ENCODE measurements at regions not wholly inside any gene's neighbourhood (a gene's known extent, or its start where the extent isn't known, plus 50 kb on each side); places are given as distances from the start of the nearest gene placed in this dataset.

- Histone ChIP-seq H3K36me3 (ENCODE audit: control insufficient read depth in 2 of 2, insufficient read depth in 1 of 2, low read length in 2 of 2) (no peaks in the 10 kb centered on the region), H3K4me3 (ENCODE audit: low read depth, low read length) (no peak overlapping the region), H3K4me1 (ENCODE audit: control insufficient read depth, insufficient read depth, low read length) (no peaks in the 10 kb centered on the region), H3K9me3 (ENCODE audit: control insufficient read depth, insufficient read depth, low read depth, low read length) (no peaks in the 10 kb centered on the region), H3K27ac (ENCODE audit: extremely low read depth, low read depth, low read length) (no peak overlapping the region)
- POLR2A ChIA-PET: no interaction called here
- TF ChIP-seq BCL11B (tag by site-specific recombination; IDR thresholded peaks at IDR 0.05; ENCODE audit: low read depth) (no peak), GLI4 (tag by site-specific recombination; IDR thresholded peaks at IDR 0.05) (no peak), ZNF211 (tag by site-specific recombination; IDR thresholded peaks at IDR 0.05; ENCODE audit: low read depth) (no peak), ZNF837 (tag by site-specific recombination; IDR thresholded peaks at IDR 0.05) (no peak), ZNF391 (tag by site-specific recombination; IDR thresholded peaks at IDR 0.05; ENCODE audit: borderline replicate concordance, low read depth) (no peak), ZBTB26 (tag by site-specific recombination; optimal IDR thresholded peaks at IDR 0.05) (no peak), ELK4 (IDR thresholded peaks at IDR 0.05; ENCODE audit: borderline replicate concordance, low read depth, low read length) (no peak), ZNF692 (tag by site-specific recombination; IDR thresholded peaks at IDR 0.05) (no peak), ZBTB21 (tag by site-specific recombination; IDR thresholded peaks at IDR 0.05) (no peak), GLIS1 (tag by site-specific recombination; IDR thresholded peaks at IDR 0.05) (no peak), ZNF274 (IDR thresholded peaks at IDR 0.05; ENCODE audit: low read length) (no peak), ZNF274 (tag by site-specific recombination; IDR thresholded peaks at IDR 0.05; ENCODE audit: borderline replicate concordance) (no peak), ZNF785 (tag by site-specific recombination; IDR thresholded peaks at IDR 0.05) (no peak), ZSCAN16 (tag by site-specific recombination; IDR thresholded peaks at IDR 0.05) (no peak)
- CTCF ChIA-PET: no interaction called here
Observed at GRCh38 chr2:14304326-14304725, 328.2 kb upstream of the LRATD1 start.

- Histone ChIP-seq H3K27ac (ENCODE audit: extremely low read depth, low read depth, low read length) (no peak overlapping the region), H3K9me3 (ENCODE audit: control insufficient read depth, insufficient read depth, low read depth, low read length) (no peaks in the 10 kb centered on the region), H3K36me3 (ENCODE audit: control insufficient read depth in 2 of 2, insufficient read depth in 1 of 2, low read length in 2 of 2) (no peaks in the 10 kb centered on the region), H3K4me1 (ENCODE audit: control insufficient read depth, insufficient read depth, low read length) (no peaks in the 10 kb centered on the region), H3K4me3 (ENCODE audit: low read depth, low read length) (no peak overlapping the region)
- ChIA-PET POLR2A (no interaction called here), CTCF (no interaction called here)
- TF ChIP-seq ZNF701 (tag by site-specific recombination; IDR thresholded peaks at IDR 0.05): no peak
- no peak for TF ChIP-seq ZNF223 (tag by site-specific recombination; IDR thresholded peaks at IDR 0.05)
- no peak for TF ChIP-seq RBAK (tag by site-specific recombination; IDR thresholded peaks at IDR 0.05)
- TF ChIP-seq KLF8 (tag by site-specific recombination; IDR thresholded peaks at IDR 0.05): no peak
- no peak for TF ChIP-seq ZIC2 (tag by site-specific recombination; IDR thresholded peaks at IDR 0.05)
- TF ChIP-seq ZNF449 (tag by site-specific recombination; IDR thresholded peaks at IDR 0.05): no peak
- TF ChIP-seq ZNF112 (tag by site-specific recombination; IDR thresholded peaks at IDR 0.05): no peak
- no peak for TF ChIP-seq ZNF610 (tag by site-specific recombination; IDR thresholded peaks at IDR 0.05; ENCODE audit: borderline replicate concordance)
- no peak for TF ChIP-seq SETDB1 (IDR thresholded peaks at IDR 0.05; ENCODE audit: insufficient read length, low read length)
- no peak for TF ChIP-seq ZNF184 (tag by site-specific recombination; IDR thresholded peaks at IDR 0.05)
- TF ChIP-seq KLF10 (tag by site-specific recombination; IDR thresholded peaks at IDR 0.05): no peak
- no peak for TF ChIP-seq ZNF214 (tag by site-specific recombination; IDR thresholded peaks at IDR 0.05; ENCODE audit: borderline replicate concordance)
- no peak for TF ChIP-seq ZSCAN5A (tag by site-specific recombination; IDR thresholded peaks at IDR 0.05)
- TF ChIP-seq ZNF571 (tag by site-specific recombination; IDR thresholded peaks at IDR 0.05): no peak
Observed at GRCh38 chr2:14306268-14306861, 326.2 kb upstream of the LRATD1 start.
